Choroid plexus epithelial cell (primary cell): ENCODE measurements at regions not wholly inside any gene's neighbourhood (a gene's known extent, or its start where the extent isn't known, plus 50 kb on each side); places are given as distances from the start of the nearest gene placed in this dataset.
"Not testable (repeated sequence)": the region's sequence is repeated elsewhere in the genome, so short reads cannot be mapped to it uniquely, and the experiment has no call there.

Experiments used
- DNase-seq: peaks from one replicate; pipeline ENCODE4 v3.0.0-alpha.2; 2010; ENCODE audit warnings: low read depth
- H3K4me3 ChIP-seq: 2 replicates; pipeline ENCODE4 v1.5.1; 2011; ENCODE audit warnings: low read depth, mild to moderate bottlenecking, control low read depth, low read length, moderate library complexity
- TF ChIP-seq, protein P1 (sequence below): conservative IDR thresholded peaks from 2 replicates; pipeline ENCODE4 v1.5.1; 2011; ENCODE audit warnings: low read depth, mild to moderate bottlenecking, control low read depth, inconsistent platforms, low read length, moderate library complexity

DNA sequence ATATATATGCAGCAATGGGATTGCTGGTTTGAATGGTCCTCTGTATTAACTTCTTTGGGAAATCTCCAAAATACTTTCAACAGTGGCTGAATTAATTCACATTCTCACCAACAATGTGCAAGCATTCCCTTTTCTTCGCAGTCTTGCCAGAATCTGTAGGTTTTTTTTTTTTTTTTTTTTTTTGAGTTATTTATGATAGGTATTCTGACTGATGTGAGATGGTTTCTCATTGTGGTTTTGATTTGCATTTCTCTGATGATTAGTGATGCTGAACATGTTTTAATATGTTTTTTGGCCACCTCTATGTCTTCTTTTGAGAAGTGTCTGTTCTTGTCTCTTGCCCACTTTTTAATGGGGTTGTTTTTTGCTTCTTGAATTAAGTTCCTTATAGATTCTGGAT, 2041.5 kb upstream of the PCDH20 start:
- DNase-seq: no peak
- TF ChIP-seq, protein P1, sequence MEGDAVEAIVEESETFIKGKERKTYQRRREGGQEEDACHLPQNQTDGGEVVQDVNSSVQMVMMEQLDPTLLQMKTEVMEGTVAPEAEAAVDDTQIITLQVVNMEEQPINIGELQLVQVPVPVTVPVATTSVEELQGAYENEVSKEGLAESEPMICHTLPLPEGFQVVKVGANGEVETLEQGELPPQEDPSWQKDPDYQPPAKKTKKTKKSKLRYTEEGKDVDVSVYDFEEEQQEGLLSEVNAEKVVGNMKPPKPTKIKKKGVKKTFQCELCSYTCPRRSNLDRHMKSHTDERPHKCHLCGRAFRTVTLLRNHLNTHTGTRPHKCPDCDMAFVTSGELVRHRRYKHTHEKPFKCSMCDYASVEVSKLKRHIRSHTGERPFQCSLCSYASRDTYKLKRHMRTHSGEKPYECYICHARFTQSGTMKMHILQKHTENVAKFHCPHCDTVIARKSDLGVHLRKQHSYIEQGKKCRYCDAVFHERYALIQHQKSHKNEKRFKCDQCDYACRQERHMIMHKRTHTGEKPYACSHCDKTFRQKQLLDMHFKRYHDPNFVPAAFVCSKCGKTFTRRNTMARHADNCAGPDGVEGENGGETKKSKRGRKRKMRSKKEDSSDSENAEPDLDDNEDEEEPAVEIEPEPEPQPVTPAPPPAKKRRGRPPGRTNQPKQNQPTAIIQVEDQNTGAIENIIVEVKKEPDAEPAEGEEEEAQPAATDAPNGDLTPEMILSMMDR: no peak
- H3K4me3 ChIP-seq: no peak overlapping the region

DNA sequence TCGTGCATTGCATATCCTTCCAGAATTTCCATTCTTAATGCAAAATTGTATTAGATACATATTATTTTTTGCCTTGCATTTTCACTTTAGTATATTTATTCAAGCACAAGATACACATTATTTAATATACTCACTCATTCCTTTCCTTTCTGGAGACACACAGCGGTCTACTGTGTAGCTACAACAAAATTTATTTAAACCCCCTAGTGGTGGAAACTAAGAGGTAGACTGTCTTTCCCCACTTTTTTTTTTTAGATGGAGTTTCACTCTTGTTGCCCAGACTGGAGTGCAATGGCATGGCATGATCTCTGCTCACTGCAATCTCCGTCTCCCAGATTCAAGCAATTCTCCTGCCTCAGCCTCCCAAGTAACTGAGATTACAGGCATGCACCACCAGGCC, 2040.3 kb upstream of the PCDH20 start:
- TF ChIP-seq, protein P1: peak; percentile 40
- DNase-seq: peak; percentile 16
- no peak overlapping the region for H3K4me3 ChIP-seq

DNA sequence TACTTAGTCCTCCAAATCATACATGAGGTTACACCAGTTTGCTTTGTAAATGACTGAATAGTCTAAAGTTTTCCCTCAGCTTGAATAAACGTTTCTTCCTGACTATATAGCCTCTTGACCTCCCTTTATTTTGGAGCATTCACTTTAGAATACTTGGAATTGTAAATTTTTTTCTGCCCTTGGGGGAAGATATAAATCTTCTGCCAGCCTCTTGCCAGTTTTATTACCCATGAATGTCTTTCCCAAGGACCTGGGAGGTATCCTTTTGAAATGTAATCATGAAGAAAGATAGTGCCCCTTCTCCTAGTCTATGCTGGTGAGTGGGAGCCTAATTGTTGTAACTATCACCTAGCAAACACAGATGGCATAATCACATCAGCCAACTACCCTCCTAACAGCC, 2033.9 kb upstream of the PCDH20 start:
- no peak overlapping the region for H3K4me3 ChIP-seq
- TF ChIP-seq, protein P1: no peak
- no peak for DNase-seq

DNA sequence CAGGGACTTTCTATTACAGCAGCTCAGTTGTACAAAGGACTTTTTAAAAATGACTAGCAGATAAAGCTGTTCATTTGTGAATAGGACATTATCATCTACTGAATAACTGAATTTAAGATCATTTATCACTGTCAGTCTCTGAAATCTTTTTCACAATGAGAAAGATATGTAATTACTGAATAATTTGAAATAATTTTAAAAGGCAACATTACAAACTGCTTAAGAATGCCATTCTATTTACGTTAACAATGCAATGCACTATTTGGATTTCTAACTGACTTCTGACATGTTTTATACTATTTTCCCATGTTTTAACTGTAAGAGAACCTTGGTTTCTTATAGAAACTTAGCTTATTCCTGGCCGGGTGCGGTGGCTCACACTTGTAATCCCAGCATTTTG, 2033.0 kb upstream of the PCDH20 start:
- no peak overlapping the region for H3K4me3 ChIP-seq
- no peak for DNase-seq
- TF ChIP-seq, protein P1: no peak

DNA sequence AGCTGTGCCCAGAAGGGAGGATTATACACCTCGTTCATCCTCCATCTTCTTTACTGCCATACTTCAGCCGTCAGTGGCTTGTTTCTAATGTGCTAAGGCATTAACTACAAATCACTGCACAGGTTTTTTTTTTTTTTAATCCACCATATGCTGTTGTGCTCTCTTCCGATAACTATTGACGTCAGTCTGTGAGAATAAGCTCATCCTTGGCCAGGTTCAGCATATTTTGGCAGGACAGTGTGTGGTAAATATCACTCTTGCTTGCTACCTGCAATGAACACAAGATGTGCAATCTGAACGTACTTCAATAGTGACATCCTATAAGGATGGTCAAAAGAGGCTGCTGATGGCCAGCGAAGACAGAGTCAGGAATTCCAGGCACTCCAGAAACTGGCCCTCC, 2030.7 kb upstream of the PCDH20 start:
- DNase-seq: no peak
- TF ChIP-seq, protein P1: no peak
- no peak overlapping the region for H3K4me3 ChIP-seq

DNA sequence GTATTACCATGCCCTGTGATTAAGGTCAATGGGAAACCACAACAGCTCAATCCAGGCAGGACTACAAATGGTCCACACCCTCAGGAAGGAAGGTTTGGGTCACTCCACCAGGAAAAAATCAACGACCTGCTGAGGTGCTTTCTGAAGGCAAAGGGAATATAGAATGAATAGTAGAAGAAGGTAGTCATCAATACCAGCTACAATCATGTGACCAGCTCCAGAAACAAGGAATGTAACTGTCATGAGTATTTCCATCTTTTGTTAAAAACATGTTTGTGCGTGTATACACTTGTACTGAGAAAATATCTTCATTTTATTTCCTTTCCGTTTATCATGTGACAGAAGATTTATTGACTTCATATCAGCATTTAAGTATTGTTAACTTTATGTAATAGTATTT, 2028.6 kb upstream of the PCDH20 start:
- not testable (repeated sequence) for H3K4me3 ChIP-seq, DNase-seq

DNA sequence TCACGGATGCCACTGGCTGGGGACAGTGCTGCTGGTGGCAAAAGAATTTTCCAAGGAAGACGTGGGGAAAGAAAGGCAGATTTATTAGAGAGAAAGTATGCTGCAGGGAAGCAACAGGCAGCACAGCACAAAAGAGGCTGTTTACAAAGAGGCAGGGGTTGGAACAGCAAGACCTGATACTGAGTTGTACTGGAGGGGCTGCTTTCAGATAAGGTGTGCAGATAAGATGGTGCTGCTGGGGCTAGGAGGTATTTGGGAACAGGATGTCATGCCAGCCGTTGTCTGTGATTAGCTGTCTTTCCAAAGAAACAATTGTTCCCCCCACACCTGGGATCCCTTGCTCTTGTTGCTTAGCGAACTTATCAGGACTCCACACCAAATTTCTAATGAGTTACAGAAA, 2023.3 kb upstream of the PCDH20 start:
- H3K4me3 ChIP-seq: no peak overlapping the region
- TF ChIP-seq, protein P1: no peak
- no peak for DNase-seq

DNA sequence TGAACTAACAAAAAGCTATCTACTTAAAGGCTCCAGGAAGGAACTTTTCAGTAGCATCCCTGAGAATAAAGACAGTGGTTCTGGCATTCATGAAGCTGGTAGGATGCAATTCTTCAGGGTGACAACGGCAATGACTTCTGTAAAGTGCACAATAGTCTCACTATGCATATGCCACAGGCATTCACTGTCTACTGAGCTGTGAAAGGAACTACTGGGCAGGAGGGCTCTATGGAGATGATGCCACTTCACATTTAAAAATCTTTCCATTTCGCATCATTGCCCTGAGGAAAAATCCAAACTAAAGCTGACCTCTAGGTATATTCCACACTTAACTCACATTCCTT, 2020.6 kb upstream of the PCDH20 start:
- no peak for DNase-seq
- no peak overlapping the region for H3K4me3 ChIP-seq
- TF ChIP-seq, protein P1: no peak
